Ishikawa (cell line): ENCODE measurements at regions not wholly inside any gene's neighbourhood (a gene's known extent, or its start where the extent isn't known, plus 50 kb on each side); places are given as distances from the start of the nearest gene placed in this dataset.

Experiments used
- EP300 ChIP-seq: IDR thresholded peaks from 2 replicates; pipeline ENCODE4 v1.6.1; 2012; ENCODE audit warnings: borderline replicate concordance
- RAD21 ChIP-seq: IDR thresholded peaks from 2 replicates; pipeline ENCODE4 v1.6.1; 2012; ENCODE audit warnings: low read depth
- TCF12 ChIP-seq: IDR thresholded peaks from 2 replicates; pipeline ENCODE4 v1.6.1; 2012; ENCODE audit warnings: low read depth
- YY1 ChIP-seq: IDR thresholded peaks from 2 replicates; pipeline ENCODE4 v1.6.1; 2012; ENCODE audit warnings: low read depth
- ZBTB7A ChIP-seq: IDR thresholded peaks from 2 replicates; pipeline ENCODE4 v1.6.1; 2012; ENCODE audit warnings: low read depth
- TF ChIP-seq, protein P1 (sequence below): IDR thresholded peaks from 2 replicates; pipeline ENCODE4 v1.6.1; 2012
- TF ChIP-seq, protein P2 (sequence below): IDR thresholded peaks from 2 replicates; pipeline ENCODE4 v1.6.1; 2012; ENCODE audit warnings: low read depth, mild to moderate bottlenecking

DNA sequence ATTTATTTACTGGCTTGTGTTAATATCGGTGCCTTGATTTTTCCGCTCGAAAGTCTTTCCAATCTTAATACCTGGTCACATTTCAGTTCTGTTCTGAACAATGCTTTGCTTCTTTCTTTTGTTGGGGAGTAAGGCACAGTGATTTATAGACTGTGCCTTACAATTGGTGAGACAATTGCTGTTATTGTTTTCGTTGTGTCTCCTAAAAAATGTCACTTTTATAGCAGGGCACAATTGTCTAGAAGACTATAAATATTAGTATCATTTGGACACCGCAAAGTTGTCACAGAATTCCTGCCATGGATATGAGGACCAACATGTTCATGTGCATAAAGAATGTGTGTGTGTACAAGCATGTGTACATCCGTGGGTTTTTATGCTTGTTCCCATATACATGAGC, 231.9 kb downstream of the INSIG2 start:
- no peak for TF ChIP-seq ZBTB7A
- TF ChIP-seq RAD21: no peak
- TF ChIP-seq, protein P1, sequence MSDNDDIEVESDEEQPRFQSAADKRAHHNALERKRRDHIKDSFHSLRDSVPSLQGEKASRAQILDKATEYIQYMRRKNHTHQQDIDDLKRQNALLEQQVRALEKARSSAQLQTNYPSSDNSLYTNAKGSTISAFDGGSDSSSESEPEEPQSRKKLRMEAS: no peak
- TF ChIP-seq EP300: no peak
- no peak for TF ChIP-seq TCF12
- no peak for TF ChIP-seq YY1
- TF ChIP-seq, protein P2, sequence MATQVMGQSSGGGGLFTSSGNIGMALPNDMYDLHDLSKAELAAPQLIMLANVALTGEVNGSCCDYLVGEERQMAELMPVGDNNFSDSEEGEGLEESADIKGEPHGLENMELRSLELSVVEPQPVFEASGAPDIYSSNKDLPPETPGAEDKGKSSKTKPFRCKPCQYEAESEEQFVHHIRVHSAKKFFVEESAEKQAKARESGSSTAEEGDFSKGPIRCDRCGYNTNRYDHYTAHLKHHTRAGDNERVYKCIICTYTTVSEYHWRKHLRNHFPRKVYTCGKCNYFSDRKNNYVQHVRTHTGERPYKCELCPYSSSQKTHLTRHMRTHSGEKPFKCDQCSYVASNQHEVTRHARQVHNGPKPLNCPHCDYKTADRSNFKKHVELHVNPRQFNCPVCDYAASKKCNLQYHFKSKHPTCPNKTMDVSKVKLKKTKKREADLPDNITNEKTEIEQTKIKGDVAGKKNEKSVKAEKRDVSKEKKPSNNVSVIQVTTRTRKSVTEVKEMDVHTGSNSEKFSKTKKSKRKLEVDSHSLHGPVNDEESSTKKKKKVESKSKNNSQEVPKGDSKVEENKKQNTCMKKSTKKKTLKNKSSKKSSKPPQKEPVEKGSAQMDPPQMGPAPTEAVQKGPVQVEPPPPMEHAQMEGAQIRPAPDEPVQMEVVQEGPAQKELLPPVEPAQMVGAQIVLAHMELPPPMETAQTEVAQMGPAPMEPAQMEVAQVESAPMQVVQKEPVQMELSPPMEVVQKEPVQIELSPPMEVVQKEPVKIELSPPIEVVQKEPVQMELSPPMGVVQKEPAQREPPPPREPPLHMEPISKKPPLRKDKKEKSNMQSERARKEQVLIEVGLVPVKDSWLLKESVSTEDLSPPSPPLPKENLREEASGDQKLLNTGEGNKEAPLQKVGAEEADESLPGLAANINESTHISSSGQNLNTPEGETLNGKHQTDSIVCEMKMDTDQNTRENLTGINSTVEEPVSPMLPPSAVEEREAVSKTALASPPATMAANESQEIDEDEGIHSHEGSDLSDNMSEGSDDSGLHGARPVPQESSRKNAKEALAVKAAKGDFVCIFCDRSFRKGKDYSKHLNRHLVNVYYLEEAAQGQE: no peak
